GM19452 (cell line): ENCODE measurements at regions not wholly inside any gene's neighbourhood (a gene's known extent, or its start where the extent isn't known, plus 50 kb on each side); places are given as distances from the start of the nearest gene placed in this dataset.

ENCODE experiments used
- ATAC-seq: cut with Tn5 transposase; IDR thresholded peaks from one replicate; pipeline ENCODE4 v1.9.1; 2021; ENCODE audit not compliant: unreplicated experiment

DNA sequence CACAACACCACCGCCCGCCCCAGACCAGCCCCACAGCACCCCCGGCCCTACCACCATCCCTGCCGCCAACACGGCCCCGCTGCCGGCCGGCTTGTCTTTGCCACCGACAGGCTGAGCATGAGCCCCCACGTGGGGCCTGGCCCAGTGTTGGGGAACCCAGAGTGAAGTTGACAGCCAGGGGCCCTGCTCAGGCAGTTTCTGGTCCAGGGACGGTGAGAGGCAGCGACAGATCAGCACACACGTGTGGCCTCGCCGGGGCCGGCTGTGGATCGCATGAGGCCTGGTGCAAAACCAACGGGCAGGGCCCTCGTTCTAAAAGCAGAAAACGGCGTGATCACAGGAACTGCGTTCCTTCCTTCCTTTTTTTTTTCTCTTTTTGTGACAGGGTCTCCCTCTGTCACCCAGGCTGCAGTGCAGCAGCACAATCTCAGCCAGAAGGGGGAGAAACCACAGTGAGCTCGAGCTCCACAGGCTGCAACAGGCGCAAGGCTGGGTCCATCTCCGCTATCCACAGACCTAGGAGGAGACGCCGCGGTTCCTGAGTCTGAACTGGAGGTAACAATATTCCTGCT, 50.5 kb upstream of the FBRSL1 start:
- no peak for ATAC-seq

DNA sequence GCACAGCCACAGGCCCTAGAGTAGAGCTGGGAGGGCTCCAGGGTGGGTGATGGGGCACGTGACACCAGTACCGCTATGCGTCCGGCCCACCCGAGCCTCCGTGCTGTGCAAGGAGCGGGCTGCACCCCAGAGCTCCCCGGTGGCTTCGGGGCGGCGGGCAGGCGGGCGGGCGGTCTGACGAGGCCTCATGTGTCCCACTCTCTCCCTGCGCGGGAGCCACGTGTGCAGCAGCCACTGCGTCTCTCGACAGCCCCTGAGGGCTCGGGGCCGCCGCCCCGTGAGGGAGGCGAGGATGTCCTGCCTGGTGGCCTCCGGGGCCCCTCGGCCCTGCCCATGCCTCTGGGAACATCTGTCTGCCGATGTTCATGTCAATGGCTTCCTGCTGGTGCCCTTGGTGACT, 51.2 kb upstream of the FBRSL1 start:
- no peak for ATAC-seq

DNA sequence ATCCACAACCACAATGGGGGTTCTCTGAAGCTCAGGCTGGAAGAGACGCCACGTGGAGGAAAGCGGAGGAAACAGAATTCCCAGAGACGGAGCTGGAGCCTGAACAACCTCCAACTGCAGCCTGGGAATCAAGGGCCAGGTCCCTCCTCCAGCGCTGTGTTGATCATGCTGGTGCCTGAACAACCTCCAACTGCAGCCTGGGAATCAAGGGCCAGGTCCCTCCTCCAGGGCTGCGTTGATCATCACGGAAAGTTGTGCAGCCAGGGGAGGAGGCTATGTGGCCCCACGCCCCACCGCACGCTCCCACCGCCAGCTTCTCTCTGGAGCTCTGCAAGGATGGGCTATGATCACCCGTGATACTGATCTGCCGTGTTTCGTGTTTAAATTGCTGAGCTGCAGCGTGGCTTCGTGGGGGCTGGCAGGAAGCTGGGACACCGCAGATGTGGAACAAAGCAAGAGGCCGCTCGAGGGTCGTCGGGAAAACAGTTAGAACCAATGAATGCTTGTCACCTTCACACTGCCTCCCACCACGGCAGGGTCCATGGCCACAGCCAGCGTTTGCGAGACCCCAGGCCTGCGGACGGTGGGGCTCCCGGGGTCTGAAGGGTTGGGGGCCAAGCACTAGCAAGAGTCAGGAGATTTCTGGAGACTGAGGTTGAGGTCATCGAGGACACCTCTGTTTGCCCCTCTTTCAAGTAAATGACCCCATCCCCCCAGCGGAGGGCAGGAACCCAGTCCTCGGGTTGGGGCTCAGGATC, 51.8 kb upstream of the FBRSL1 start:
- ATAC-seq = no peak

DNA sequence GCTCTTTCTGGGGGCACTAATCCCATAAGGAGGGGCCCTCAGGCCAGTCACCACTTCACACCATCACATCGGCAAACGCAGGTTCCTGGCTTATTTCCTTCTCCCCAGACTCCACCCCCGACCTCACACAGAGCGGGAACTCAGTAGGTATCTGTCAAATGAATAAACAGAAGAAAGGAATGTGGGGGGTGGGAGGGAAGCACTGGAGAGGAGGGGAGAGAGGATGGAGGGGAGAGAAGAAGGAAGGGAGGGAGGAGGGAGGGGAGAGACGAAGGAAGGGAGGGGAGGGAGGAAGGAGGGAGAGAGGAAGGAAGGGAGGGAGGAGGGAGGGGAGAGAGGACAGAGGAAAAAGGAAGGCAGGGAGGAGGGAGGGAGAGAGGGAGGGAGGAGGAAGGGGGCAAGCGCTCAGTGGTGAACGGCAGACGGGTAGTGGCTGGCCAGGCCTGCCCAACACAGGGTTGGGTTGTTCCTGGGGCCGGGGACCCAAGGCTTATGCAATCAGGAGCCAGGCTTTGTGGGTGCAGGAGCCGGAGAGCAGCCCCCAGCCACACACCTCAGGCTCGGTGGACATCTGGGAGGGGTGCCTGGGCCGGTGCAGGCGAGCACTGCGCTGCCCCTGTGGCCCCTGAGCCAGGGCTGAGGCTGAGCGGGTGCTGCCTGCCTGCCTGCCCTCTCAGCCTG, 52.6 kb upstream of the FBRSL1 start:
- no peak for ATAC-seq

DNA sequence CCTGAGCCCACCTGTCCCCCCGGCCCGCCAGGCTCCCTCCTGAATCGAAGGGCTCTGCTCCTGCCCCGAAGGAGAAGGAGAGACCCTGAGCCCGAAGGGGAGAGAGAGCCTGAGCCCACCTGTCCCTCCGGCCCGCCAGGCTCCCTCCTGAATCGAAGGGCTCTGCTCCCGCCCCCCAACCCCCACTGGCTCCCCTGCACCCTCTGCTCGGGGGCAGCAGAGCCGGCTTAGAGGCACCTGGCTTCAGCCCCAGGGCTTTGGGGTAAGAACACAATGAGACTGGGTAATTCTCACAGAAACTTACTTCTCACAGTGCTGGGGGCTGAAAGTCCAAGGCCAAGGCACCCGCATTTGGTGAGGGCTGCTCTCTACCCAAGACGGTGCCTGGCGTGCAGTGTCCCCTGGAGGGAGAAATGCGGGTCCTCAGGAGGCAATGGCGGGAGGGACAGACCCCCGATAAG, 53.1 kb upstream of the FBRSL1 start:
- no peak for ATAC-seq

DNA sequence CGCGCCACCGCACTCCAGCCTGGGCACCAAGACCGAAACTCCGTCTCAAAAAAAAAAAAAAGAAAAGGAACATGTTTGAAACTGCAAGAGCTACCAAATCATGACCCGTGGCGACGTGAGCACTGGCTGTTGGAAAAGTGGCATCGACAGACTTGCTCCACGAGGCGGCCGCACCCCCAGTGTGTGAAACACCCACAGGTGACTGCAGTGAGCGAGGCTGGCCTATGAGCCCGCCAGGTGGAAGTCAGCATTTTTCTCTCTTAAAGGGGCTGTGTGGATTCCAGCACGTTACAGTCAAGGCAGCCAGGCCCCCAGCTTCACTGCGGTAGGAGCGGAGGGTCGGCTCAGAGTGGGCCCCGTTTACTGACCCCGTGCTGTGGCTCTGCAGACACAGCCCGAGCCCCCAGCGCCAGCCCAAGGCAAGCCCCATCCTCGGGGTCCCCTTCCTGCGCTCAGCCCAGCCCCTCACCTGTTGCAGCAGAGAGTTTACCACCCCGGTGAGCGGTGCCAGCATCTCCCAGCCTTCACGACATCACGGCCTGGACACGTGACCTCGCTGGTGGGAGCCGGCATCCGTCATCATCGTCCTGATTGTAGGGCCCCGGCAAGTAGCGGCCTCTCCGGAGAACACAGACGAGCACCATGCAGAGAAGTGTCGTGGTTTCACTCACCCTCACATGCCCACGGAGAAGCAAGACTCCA, 54.3 kb upstream of the FBRSL1 start:
- no peak for ATAC-seq

DNA sequence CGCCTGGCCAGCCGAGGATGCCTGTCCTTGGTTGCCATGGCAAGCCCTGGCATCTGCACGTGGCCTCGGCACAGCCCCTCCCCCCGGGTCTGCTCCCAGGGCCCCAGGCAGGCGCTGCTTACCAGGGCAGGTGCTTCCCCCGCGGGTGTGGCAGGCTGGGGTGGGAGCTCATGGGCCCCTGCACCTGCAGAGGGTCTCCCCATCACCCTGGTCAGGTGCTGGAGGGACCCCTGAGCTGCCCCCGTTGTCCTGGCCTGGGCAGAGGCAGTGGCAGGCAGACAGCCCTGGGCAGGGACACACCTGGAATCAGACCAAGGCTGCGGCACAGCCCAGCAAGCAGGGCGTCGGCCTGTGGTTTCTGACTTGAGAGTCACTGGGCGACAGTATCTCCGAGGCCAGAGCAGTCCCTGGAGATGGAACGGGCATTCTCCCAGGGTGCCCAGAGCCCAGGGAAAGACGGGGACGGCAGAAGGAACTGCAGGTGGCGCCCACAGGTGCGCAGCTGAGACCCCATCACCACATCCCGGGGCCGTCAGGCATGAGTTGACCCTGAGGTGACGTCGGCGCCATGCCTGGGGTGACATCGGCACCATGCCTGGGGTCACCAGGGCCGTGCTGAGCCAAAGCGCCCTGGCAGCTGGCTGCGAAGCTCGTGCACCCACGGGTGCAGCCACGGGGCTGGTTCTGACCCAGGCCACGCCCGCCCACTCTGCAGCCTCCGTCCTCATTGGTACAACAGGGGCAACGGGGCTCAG, 56.1 kb upstream of the FBRSL1 start:
- ATAC-seq = no peak

DNA sequence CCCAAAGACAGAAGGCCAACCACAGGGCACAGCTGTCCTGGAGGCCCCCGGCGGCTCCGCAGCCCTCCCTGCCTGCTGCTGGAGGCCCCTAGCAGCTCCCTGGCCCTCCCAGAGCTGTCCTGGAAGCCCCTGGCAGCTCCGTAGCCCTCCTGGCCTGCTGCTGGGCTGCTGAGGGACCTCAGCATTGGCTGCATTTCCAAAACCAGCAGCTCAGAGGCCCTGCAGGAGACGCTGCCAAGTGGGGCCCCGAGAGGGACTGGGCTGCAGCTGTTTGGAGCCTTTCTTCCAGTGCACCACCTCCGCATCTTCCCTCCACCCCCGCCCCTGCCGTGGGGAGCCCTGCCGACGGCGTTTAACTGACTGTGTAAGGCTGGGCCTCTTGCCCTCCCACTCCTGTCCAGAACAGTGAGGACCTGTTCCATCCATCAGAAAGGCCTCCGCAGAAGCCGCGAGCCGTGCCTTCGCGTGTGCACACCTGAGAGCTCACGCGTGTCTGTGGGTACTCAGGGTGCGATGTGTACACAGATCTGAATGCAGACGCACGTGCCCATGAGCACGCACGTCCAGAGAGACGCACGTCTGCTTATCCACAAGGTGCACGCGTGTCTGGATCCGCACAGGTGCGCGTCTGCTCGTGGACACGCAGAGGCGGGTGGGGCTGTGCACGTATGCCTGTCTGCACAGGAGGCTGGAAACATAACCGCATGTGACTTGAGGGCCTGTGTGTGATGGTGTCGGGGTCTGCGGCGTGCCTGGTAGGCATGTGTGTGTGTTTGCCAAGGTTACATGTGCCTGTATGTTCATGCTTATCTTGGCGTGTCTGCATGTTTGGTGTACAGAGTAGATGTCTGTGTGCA, 57.0 kb upstream of the FBRSL1 start:
- ATAC-seq = no peak

DNA sequence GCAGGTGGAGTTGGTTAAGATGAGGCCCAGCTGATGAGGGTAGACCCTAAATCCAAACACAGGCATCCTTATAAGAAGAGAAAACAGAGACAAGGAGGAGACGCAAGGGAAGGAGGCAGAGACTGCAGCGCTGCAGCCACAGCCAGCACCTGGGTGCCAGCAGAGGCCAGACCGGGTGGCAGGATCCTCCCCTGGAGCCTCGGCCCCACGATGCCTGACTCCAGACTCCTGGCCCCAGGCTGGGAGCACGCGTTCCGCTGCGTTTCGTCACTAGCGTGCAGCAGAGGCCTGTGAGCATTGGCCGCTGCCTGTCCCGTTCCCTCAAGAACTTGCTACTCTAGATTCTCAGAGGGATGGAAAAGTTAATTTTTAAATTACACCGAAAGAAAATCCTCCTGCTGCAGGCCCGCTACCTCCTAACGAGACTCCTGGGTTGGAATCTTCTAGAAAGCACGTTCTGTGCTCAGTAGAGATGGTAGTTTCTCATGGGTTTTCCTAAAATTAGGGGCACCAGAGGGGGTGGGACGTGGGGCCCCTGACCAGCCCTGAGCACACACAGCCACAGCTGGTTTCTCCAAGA, 57.7 kb upstream of the FBRSL1 start:
- ATAC-seq = no peak

DNA sequence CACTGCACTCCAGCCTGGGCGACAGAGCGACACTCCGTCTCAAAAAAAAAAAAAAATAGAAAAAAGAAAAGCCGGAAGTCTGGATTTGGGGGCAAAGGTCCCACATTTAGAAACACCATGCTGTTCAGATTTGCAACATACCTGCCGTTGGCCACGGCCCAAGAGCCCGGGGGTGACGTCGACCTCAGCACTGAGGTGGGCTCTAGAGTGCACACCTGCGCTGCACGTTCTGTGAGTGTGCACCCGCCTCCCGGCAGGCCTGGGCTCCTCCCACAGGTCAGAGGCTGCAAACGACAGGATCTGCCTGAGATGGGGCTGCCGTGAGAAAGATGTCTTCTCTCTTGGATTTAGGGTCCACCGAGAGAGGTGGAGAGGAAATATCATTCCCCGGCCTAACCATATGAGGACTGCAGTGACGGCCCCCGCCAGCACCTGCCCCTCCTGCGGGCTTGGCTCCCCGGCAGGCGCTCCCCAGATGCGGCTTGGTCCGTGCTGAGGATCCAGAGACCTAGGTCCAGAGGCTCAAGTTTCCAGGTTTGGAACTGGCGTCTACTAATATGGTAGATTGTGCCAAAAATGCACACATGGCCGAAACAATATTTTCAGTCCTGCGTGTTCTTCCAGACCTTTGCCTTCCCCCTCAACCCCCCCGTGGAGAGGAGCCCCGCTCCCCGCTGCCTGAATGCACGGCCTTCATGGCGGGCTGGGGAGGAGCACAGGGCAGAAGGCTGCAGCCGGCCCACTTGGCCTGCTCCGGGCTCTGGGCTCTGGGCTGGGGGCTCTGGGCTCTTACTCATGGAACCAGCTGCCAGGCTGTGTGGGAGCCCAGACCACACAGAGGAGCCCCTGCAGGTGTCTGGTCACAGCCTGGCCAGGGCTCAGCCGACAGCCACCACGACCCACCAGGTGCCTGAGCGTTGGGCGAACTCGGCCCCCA, 58.8 kb upstream of the FBRSL1 start:
- no peak for ATAC-seq

DNA sequence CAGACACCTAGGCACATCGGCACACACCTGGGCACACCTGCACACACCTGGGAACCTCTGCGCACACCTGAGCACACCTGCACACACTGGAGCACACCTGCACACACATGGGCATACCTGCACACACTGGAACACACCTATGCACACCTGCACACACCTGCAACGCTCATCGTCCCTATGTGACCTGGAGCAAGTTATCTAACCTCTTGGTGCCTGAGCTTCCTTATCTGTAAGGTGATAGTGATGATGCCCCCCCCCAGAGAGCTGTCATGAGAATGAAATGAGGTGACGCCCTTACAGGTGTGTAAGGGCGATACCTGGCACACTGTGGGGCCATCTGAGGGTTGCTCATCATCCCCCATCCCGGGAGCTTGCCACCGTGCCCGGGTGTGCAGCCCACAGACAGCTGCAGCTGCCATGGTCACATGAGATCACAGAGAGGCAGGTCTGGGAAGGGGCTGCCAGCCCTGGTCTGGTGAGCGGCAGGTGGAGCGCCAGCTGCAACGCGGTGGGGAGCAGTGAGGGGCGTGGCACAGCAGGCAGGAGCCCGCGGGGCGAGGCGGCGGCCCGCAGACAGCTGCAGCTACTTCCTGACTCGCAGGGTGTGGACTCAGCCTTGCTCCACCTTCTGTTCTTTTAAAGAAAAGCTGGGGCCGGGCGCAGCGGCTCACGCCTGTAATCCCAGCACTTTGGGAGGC, 59.9 kb upstream of the FBRSL1 start:
- ATAC-seq = no peak

DNA sequence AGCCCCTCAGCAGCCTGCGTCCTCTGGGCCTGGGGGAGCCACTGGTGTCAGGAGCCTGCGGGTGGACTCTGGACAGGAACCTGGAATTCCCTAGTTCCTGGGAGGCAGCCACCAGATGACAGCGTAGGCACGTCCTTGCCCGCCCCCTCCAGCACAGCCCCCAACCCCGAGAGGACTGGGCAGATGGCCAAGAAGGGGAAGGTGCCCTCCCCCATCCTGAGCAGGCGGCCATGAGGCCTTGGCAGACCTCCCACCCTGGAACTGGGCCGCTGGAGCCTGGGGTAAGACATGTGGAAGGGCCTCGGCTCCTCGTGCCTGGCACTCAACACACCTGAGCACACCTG, 60.4 kb upstream of the FBRSL1 start:
- no peak for ATAC-seq

DNA sequence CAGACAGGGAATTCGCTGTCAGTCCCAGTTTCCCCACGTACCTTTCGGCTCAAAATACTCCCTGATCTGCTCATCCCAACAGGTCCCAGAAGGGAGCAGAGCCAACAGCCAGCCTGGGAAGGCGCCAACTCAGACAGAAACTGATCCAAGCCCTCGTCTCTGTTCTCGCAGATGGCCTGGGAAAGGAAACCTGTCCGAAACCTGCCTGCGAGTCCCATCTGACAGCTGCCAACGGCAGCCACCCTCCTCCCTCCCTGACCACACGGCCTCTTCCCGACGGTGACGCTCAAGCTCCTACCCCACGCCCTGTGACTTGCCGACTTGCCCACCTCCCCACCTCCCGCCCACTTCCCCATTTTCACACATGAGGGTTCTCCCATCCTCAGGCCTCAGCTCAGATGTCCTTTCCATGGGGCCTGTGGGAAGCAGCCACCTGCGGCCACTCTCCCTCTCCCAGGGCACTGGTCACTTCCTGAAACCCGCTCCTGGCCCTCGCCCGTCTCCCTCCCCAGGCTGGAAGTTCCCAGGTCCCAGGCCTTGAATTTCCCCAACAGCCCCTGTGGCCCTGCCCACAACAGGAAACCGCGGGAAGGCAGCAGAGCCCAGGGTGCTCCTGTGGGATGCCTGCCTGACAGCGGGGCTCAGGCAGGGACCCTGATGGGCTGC, 60.9 kb upstream of the FBRSL1 start:
- no peak for ATAC-seq

DNA sequence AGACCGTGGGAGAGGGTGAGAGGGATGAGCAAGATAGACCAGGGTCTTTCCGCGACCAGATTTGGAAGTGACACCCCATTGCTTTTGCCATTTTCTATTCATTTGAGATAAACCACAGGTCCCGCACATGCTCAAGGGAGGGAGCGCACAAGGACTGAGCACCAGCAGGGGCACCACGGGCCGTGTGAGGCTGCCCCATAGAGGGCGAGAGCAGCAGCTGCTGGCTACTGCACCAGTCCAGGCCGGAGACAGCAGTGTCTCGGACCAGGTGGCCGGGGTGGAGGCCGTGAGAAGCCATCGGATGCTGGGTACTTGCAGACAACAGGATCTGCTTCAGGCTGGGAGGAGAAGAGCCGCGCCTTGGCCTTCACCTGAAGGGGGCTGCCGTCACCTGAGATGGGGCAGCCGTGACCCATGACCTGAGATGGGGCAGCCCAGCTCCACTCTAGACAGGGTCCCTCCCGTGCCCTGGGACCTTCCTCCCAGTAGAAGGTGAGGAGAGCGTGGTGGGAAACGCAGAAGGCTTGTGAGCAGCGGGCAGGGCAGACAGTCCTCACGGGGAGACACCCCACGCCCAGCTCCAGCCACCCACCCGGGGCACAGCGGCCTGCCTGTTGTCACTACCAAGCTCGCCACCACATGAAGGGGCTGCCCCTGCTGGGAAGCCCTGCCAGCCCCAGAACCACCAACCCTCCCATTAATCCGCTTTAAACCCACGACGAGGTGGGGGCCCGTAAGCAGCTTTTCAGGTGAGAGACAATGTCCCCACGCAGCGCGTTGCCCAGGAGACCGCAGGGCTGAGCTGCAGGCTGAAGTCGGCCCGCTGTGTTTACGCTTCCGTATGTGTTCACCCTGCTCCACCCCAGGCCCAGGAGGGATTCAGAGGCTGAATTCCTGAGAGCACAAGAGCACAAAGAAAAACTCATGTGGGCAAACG, 61.7 kb upstream of the FBRSL1 start:
- ATAC-seq = no peak

DNA sequence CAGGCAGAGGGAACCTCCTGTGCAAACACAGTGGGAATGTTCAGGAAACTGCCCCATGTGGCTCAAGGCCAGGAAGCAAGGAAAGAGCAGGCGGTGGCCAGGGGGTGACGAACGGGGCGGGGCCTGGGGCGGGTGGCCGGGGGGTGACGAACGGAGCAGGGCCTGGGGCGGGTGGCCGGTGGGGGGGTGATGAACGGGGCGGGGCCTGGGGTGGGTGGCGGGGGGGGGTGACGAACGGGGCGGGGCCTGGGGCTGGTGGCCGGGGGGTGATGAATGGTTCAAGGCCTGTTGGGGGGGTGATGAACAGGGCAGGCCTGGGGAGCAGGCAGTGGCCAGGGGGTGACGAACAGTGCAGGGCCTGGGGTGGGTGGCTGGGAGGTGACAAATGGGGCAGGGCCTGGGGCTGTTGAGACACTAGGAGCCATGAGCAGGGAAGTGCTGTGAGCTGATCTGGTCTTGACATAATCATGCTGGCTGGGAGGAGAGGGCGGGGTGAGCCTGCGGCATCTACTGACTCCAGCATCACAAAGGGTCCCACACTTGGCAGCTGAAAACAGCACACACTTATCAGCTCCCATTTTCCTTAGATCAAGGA, 62.7 kb upstream of the FBRSL1 start:
- ATAC-seq = no peak
